ENCODE measurements at regions not wholly inside any gene's neighbourhood (a gene's known extent, or its start where the extent isn't known, plus 50 kb on each side); places are given as distances from the start of the nearest gene placed in this dataset.

- H3K27ac ChIP-seq (ENCODE audit: low read depth, low read length) = no peak overlapping the region
- no peaks in the 10 kb centered on the region for H3K79me2 ChIP-seq (ENCODE audit: insufficient read depth, low read length)
- no peak overlapping the region for H3K4me3 ChIP-seq (ENCODE audit: insufficient read depth, low read length, poor library complexity, severe bottlenecking)
- H3K27me3 ChIP-seq (ENCODE audit: low read length) = no peaks in the 10 kb centered on the region
- no peaks in the 10 kb centered on the region for H3K9me3 ChIP-seq (ENCODE audit: insufficient read depth, low read length)
- H4K20me1 ChIP-seq (ENCODE audit: low read depth, low read length) = no peaks in the 10 kb centered on the region
- H3K9ac ChIP-seq (ENCODE audit: low read length) = no peak overlapping the region
- no peaks in the 10 kb centered on the region for H3F3A ChIP-seq (ENCODE audit: insufficient read depth)
- H3K36me3 ChIP-seq (ENCODE audit: low read length) = no peaks in the 10 kb centered on the region
- H3K4me2 ChIP-seq (ENCODE audit: low read depth, low read length, poor library complexity, severe bottlenecking) = no peak overlapping the region
- no peaks in the 10 kb centered on the region for H3K9me2 ChIP-seq (replicated peaks; ENCODE audit: insufficient read depth, low read length)
- no peak for TF ChIP-seq EZH2phosphoT487 (conservative IDR thresholded peaks at IDR 0.05; ENCODE audit: low read length)
- TF ChIP-seq, protein P1, sequence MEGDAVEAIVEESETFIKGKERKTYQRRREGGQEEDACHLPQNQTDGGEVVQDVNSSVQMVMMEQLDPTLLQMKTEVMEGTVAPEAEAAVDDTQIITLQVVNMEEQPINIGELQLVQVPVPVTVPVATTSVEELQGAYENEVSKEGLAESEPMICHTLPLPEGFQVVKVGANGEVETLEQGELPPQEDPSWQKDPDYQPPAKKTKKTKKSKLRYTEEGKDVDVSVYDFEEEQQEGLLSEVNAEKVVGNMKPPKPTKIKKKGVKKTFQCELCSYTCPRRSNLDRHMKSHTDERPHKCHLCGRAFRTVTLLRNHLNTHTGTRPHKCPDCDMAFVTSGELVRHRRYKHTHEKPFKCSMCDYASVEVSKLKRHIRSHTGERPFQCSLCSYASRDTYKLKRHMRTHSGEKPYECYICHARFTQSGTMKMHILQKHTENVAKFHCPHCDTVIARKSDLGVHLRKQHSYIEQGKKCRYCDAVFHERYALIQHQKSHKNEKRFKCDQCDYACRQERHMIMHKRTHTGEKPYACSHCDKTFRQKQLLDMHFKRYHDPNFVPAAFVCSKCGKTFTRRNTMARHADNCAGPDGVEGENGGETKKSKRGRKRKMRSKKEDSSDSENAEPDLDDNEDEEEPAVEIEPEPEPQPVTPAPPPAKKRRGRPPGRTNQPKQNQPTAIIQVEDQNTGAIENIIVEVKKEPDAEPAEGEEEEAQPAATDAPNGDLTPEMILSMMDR (IDR thresholded peaks at IDR 0.05; ENCODE audit: insufficient read depth, low read length, poor library complexity, severe bottlenecking) = no peak
- H2AFZ ChIP-seq (ENCODE audit: low read depth, low read length, severe bottlenecking) = no peak overlapping the region
Measured at GRCh38 chr11:92286709-92287108, 62.1 kb downstream of the FAT3 start.

- Histone ChIP-seq H3K4me3 (ENCODE audit: insufficient read depth, low read length, poor library complexity, severe bottlenecking) (no peak overlapping the region), H3K27ac (ENCODE audit: low read depth, low read length) (no peak overlapping the region), H3K9me3 (ENCODE audit: insufficient read depth, low read length) (no peaks in the 10 kb centered on the region), H3K4me2 (ENCODE audit: low read depth, low read length, poor library complexity, severe bottlenecking) (no peak overlapping the region), H3K36me3 (ENCODE audit: low read length) (no peaks in the 10 kb centered on the region), H2AFZ (ENCODE audit: low read depth, low read length, severe bottlenecking) (no peak overlapping the region), H3K9ac (ENCODE audit: low read length) (no peak overlapping the region), H3K79me2 (ENCODE audit: insufficient read depth, low read length) (no peaks in the 10 kb centered on the region), H3F3A (ENCODE audit: insufficient read depth) (no peaks in the 10 kb centered on the region), H4K20me1 (ENCODE audit: low read depth, low read length) (no peaks in the 10 kb centered on the region), H3K9me2 (replicated peaks; ENCODE audit: insufficient read depth, low read length) (no peaks in the 10 kb centered on the region; the same call in 1 of the 2 replicates), H3K27me3 (ENCODE audit: low read length) (no peaks in the 10 kb centered on the region)
- TF ChIP-seq EZH2phosphoT487 (conservative IDR thresholded peaks at IDR 0.05; ENCODE audit: low read length) = no peak
- TF ChIP-seq, protein P1 (IDR thresholded peaks at IDR 0.05; ENCODE audit: insufficient read depth, low read length, poor library complexity, severe bottlenecking) = no peak
Measured at GRCh38 chr11:92295175-92296137, 70.8 kb downstream of the FAT3 start.

GRCh38 chr11:92296138-92296515, 71.5 kb downstream of the FAT3 start:
- no peak overlapping the region for H3K4me3 ChIP-seq (ENCODE audit: insufficient read depth, low read length, poor library complexity, severe bottlenecking)
- H3F3A ChIP-seq (ENCODE audit: insufficient read depth) = no peaks in the 10 kb centered on the region
- no peaks in the 10 kb centered on the region for H3K36me3 ChIP-seq (ENCODE audit: low read length)
- no peaks in the 10 kb centered on the region for H4K20me1 ChIP-seq (ENCODE audit: low read depth, low read length)
- H3K27me3 ChIP-seq (ENCODE audit: low read length) = no peaks in the 10 kb centered on the region
- H2AFZ ChIP-seq (ENCODE audit: low read depth, low read length, severe bottlenecking) = no peak overlapping the region
- H3K27ac ChIP-seq (ENCODE audit: low read depth, low read length) = no peak overlapping the region
- no peaks in the 10 kb centered on the region for H3K79me2 ChIP-seq (ENCODE audit: insufficient read depth, low read length)
- H3K4me2 ChIP-seq (ENCODE audit: low read depth, low read length, poor library complexity, severe bottlenecking) = no peak overlapping the region
- H3K9ac ChIP-seq (ENCODE audit: low read length) = no peak overlapping the region
- TF ChIP-seq, protein P1 (IDR thresholded peaks at IDR 0.05; ENCODE audit: insufficient read depth, low read length, poor library complexity, severe bottlenecking) = no peak
- no peak for TF ChIP-seq EZH2phosphoT487 (conservative IDR thresholded peaks at IDR 0.05; ENCODE audit: low read length)
- no peaks in the 10 kb centered on the region; the same call in 1 of the 2 replicates for H3K9me2 ChIP-seq (replicated peaks; ENCODE audit: insufficient read depth, low read length)
- no peaks in the 10 kb centered on the region for H3K9me3 ChIP-seq (ENCODE audit: insufficient read depth, low read length)

All from SU-DHL-6 (cell line).